Glomerular visceral epithelial cell (primary cell): ENCODE measurements at regions not wholly inside any gene's neighbourhood (a gene's known extent, or its start where the extent isn't known, plus 50 kb on each side); places are given as distances from the start of the nearest gene placed in this dataset.
"Not testable (repeated sequence)": the region's sequence is repeated elsewhere in the genome, so short reads cannot be mapped to it uniquely, and the experiment has no call there.

Experiments
- DNase-seq: peaks from one replicate; pipeline ENCODE4 v3.0.0-alpha.2; 2016; ENCODE audit errors: extremely low spot score

GRCh38 chr18:1663879-1664705 is 759.4 kb downstream of the ADCYAP1 start:
- DNase-seq, result peak; percentile 1

- DNase-seq, result no peak
These were observed 760.4 kb downstream of the ADCYAP1 start for GRCh38 chr18:1665079-1665478.

DNA sequence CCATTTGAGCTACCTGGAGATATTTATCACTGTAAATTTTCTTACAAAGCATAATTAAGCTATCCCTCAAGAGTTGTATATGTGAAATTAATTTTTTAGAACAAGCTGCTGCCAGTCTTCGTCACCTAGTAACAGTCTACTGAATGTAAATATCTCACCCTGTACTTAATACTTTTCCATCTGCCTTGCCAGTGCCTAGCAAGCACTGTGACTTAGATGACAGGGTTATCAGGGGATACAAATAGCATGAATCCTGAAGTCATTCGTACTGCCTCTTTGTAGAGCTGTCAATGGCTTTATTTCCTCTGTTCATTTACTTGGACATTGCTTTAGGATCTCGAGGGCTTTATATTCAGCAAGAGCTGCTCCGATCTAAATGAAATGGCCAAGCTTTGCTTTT is 763.6 kb downstream of the ADCYAP1 start:
- no peak for DNase-seq

- not testable (repeated sequence) for DNase-seq
These were observed 767.0 kb downstream of the ADCYAP1 start for GRCh38 chr18:1671710-1672109.

- no peak for DNase-seq
These were observed 771.7 kb downstream of the ADCYAP1 start for GRCh38 chr18:1676387-1676786.

GRCh38 chr18:1680108-1680507 is 775.4 kb downstream of the ADCYAP1 start:
- DNase-seq, result no peak

GRCh38 chr18:1691863-1692262 is 787.2 kb downstream of the ADCYAP1 start:
- DNase-seq, result no peak

- no peak for DNase-seq
These were observed 803.3 kb downstream of the ADCYAP1 start for GRCh38 chr18:1708006-1708405.

- no peak for DNase-seq
These were observed 805.4 kb downstream of the ADCYAP1 start for GRCh38 chr18:1710114-1710513.

GRCh38 chr18:1732143-1732542 is 827.5 kb downstream of the ADCYAP1 start:
- no peak for DNase-seq

DNA sequence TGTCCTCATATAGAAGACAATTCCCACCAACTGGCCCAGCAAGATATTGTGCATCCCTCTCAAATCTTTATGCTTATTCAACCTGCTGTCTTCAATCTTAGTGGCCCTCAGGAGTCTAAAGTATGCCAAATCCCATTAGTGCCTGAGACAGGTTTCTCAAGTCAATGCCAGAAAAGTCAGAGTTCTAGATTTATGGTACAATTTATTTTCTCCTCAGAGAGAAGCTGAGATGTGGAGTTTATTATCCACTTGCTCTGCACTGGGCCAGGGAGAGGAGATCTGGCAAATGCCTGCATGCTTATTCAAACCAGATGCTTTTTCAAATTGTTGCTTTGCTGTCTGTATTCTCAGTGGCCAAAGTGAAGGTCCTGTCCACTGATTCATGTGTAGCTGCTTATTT is 825.2 kb downstream of the METTL4 start:
- DNase-seq, result no peak

- no peak for DNase-seq
These were observed 820.1 kb downstream of the METTL4 start for GRCh38 chr18:1751249-1751648.

- no peak for DNase-seq
These were observed 810.4 kb downstream of the METTL4 start for GRCh38 chr18:1760901-1761300.

GRCh38 chr18:1774261-1774660 is 797.0 kb downstream of the METTL4 start:
- no peak for DNase-seq

GRCh38 chr18:1777843-1778242 is 793.5 kb downstream of the METTL4 start:
- DNase-seq, result no peak

DNA sequence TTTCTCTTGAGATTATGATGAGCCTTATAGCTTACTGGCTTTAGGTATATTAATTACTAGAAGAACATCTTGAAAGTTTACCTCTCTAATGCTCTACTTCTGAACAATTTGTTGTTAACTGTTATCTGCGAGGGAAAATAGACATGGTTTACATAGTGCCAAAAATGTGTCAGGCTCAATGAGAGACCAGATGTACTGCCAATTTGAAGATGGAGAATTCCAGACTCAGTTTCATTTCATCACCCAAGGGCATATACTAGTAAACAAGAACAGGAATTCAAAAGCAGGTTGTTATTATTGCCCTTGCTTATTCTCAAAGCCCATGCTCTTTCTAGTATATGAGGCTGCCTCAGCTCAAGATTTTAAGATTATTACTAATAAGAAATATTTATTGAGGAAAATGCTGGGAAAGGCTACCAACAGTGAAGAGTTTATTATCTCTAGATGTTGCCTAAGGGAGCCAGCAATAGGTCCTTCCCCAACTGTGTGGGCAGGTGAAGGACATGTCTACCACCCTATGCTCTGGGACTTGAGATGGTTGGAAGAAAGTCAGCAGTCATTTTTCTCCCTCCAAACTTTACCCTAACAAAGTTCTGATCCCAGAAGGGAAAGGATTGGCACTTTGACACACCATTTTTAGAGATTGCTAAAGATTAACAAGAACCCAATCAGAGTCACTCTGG is 792.7 kb downstream of the METTL4 start:
- no peak for DNase-seq

GRCh38 chr18:1779587-1779986 is 791.7 kb downstream of the METTL4 start:
- no peak for DNase-seq

DNA sequence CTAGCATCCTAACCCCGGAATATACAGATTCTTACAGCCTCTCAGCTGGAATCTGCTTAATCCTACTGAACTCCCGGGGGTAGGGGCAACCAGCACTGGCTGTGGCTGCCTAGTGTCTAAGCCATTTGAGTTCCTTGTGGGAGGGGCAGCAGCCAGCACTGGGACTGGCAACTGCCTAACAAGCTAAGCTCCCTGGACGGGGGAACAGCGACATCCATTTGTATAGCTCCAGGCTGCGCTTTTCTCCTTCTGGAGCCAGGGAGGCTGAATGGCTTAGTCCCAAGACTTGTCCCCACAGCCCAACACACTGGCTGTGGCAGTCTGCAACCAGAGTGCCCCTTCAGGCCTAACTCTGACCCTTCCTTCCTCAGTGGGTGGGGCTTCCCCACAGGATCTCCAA is 787.2 kb downstream of the METTL4 start:
- DNase-seq, result no peak

- not testable (repeated sequence) for DNase-seq
These were observed 785.3 kb downstream of the METTL4 start for GRCh38 chr18:1785980-1786379.

- no peak for DNase-seq
These were observed 774.7 kb downstream of the METTL4 start for GRCh38 chr18:1796636-1797035.

- DNase-seq, result no peak
These were observed 774.1 kb downstream of the METTL4 start for GRCh38 chr18:1797235-1797634.

DNA sequence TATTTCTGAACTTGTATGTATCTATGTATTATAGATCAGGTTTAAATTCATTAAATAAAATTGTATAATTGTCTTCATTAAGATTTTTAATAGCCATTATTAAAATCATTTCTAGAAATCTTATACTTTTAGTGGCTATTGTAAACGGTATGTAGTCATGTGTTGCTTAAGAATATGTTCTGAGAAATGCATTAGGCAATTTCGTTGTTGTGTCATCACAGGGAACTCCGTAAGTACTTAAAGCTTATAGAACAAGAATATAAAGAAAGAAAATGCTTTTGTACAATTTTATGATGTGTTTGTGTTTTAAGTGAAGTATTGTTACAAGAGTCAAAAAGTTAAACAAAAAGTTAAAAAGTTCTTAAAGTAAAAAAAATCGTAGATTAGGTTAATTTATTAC is 765.8 kb downstream of the METTL4 start:
- no peak for DNase-seq

DNA sequence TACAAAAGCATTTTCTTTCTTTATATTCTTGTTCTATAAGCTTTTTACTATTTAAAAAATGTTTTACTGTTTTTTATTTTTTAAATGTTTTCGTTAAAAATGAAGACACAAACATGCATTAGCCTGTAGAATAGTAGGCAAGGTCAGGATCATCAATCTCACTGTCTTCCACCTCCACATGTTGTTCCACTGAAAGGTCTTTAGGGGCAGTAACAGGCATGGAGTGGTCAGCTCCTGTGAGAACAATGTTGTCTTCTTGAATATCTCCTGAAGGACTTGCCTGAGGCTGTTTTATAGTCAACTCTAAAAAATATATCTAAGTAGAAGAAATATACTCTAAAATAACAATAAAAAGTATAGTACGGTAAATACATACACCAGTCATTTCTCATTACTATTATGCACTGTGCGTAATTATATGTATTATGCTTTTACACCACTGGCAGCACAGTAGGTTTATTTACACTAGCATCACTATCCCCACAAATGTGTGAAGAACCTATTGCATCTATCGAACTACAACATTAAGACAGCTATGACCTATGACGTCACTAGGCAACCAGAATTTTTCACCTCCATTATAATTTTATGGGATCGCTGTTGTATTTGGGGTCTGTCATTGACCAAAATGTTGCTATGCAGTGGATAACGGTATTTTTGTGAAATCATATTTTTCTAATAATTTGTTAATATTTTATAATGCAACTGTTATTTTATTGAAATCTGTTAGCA is 764.3 kb downstream of the METTL4 start:
- no peak for DNase-seq
